ENCODE measurements at regions not wholly inside any gene's neighbourhood (a gene's known extent, or its start where the extent isn't known, plus 50 kb on each side); places are given as distances from the start of the nearest gene placed in this dataset.
"Not testable (repeated sequence)": the region's sequence is repeated elsewhere in the genome, so short reads cannot be mapped to it uniquely, and the experiment has no call there.

GRCh38 chr17:71019699-71020098 is 850.4 kb downstream of the KCNJ2 start:
- FAIRE-seq, result no peak
- no peak for DNase-seq
- H3K9me3 ChIP-seq (ENCODE audit: control insufficient read depth in 2 of 2, insufficient read depth in 1 of 2, low read depth in 1 of 2, low read length in 1 of 2), result no peaks in the 10 kb centered on the region
- H3K4me1 ChIP-seq (ENCODE audit: control insufficient read depth in 3 of 3, insufficient read depth in 2 of 3, low read depth in 1 of 3, low read length in 2 of 3), result no peaks in the 10 kb centered on the region
- WGBS, 3 donors, result 95 to 100% (median 96%) methylated on average over 1 of the region's 1 CpG
- no peak overlapping the region for H3K27ac ChIP-seq (ENCODE audit: low read depth in 1 of 3, low read length in 2 of 3)
- H3K4me3 ChIP-seq (ENCODE audit: low read depth in 1 of 3, low read length in 3 of 3), result no peak overlapping the region
- no peaks in the 10 kb centered on the region for H3K36me3 ChIP-seq (ENCODE audit: control insufficient read depth in 3 of 3, insufficient read depth in 2 of 3, low read depth in 1 of 3, low read length in 3 of 3)
- H3K27me3 ChIP-seq (ENCODE audit: control insufficient read depth in 3 of 3, insufficient read depth in 3 of 3, low read length in 3 of 3), result no peaks in the 10 kb centered on the region

GRCh38 chr17:71022758-71023157 is 853.4 kb downstream of the KCNJ2 start:
- 49 to 74% (median 55%) methylated on average over 3 of the region's 3 CpGs for WGBS, 3 donors
- no peak for DNase-seq
- Histone ChIP-seq H3K36me3 (ENCODE audit: control insufficient read depth in 3 of 3, insufficient read depth in 2 of 3, low read depth in 1 of 3, low read length in 3 of 3) (no peaks in the 10 kb centered on the region), H3K27me3 (ENCODE audit: control insufficient read depth in 3 of 3, insufficient read depth in 3 of 3, low read length in 3 of 3) (no peaks in the 10 kb centered on the region), H3K27ac (ENCODE audit: low read depth in 1 of 3, low read length in 2 of 3) (no peak overlapping the region), H3K9me3 (ENCODE audit: control insufficient read depth in 2 of 2, insufficient read depth in 1 of 2, low read depth in 1 of 2, low read length in 1 of 2) (no peaks in the 10 kb centered on the region), H3K4me3 (ENCODE audit: low read depth in 1 of 3, low read length in 3 of 3) (no peak overlapping the region), H3K4me1 (ENCODE audit: control insufficient read depth in 3 of 3, insufficient read depth in 2 of 3, low read depth in 1 of 3, low read length in 2 of 3) (no peaks in the 10 kb centered on the region)
- FAIRE-seq, result no peak

DNA sequence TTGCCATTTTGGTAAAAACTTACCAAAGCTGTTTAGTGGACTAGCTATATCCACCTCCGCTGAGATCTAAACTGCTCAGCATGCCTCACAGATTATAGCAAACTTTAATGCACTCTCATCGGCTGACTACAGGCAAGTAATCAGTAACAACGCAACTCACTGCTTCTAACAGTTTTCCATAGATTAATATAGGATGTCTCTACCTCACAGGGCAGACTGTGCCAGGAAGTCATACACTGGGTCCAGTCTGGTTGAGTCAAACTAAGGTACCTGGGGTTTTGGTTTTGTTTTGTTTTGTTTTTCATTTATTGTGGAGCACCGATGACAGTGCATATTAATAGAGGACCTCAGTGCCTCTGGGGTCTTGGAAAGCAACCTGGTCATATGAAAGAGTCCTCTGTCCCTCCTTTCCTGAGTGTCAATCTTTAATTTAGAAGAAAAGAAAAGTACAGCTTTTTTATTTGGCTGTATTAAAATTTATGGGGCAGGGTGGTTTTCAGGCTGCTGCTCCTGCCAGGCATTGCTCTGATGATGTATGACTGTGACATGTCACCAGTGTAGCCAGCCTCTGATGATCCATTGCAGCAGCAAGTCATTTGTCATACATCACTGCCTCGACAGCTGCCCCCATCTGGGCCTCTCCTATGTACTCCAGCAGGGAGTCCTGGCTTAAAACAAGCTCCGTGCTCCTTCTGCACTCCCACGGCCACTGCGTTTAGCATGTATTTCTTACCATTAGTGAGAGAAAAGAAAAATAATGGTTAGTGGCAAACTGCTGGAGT is 854.1 kb downstream of the KCNJ2 start:
- Histone ChIP-seq H3K4me3 (ENCODE audit: low read depth in 1 of 3, low read length in 3 of 3) (no peak overlapping the region), H3K36me3 (ENCODE audit: control insufficient read depth in 3 of 3, insufficient read depth in 2 of 3, low read depth in 1 of 3, low read length in 3 of 3) (no peaks in the 10 kb centered on the region), H3K27me3 (ENCODE audit: control insufficient read depth in 3 of 3, insufficient read depth in 3 of 3, low read length in 3 of 3) (no peaks in the 10 kb centered on the region), H3K4me1 (ENCODE audit: control insufficient read depth in 3 of 3, insufficient read depth in 2 of 3, low read depth in 1 of 3, low read length in 2 of 3) (no peaks in the 10 kb centered on the region), H3K27ac (ENCODE audit: low read depth in 1 of 3, low read length in 2 of 3) (no peak overlapping the region), H3K9me3 (ENCODE audit: control insufficient read depth in 2 of 2, insufficient read depth in 1 of 2, low read depth in 1 of 2, low read length in 1 of 2) (no peaks in the 10 kb centered on the region)
- 55 to 62% (median 57%) methylated on average over 8 of the region's 8 CpGs for WGBS, 3 donors
- DNase-seq (no peak), FAIRE-seq (no peak)

- H3K9me3 ChIP-seq (ENCODE audit: control insufficient read depth in 2 of 2, insufficient read depth in 1 of 2, low read depth in 1 of 2, low read length in 1 of 2), result no peaks in the 10 kb centered on the region
- WGBS, 3 donors, result 47 to 54% (median 51%) methylated on average over 3 of the region's 3 CpGs
- H3K4me3 ChIP-seq (ENCODE audit: low read depth in 1 of 3, low read length in 3 of 3), result no peak overlapping the region
- no peak overlapping the region for H3K27ac ChIP-seq (ENCODE audit: low read depth in 1 of 3, low read length in 2 of 3)
- no peaks in the 10 kb centered on the region for H3K27me3 ChIP-seq (ENCODE audit: control insufficient read depth in 3 of 3, insufficient read depth in 3 of 3, low read length in 3 of 3)
- H3K4me1 ChIP-seq (ENCODE audit: control insufficient read depth in 3 of 3, insufficient read depth in 2 of 3, low read depth in 1 of 3, low read length in 2 of 3), result no peaks in the 10 kb centered on the region
- no peaks in the 10 kb centered on the region for H3K36me3 ChIP-seq (ENCODE audit: control insufficient read depth in 3 of 3, insufficient read depth in 2 of 3, low read depth in 1 of 3, low read length in 3 of 3)
- no peak for DNase-seq
- no peak for FAIRE-seq
These were observed 854.8 kb downstream of the KCNJ2 start for GRCh38 chr17:71024172-71024571.

GRCh38 chr17:71024969-71025368 is 855.6 kb downstream of the KCNJ2 start:
- Histone ChIP-seq H3K4me1 (ENCODE audit: control insufficient read depth in 3 of 3, insufficient read depth in 2 of 3, low read depth in 1 of 3, low read length in 2 of 3) (no peaks in the 10 kb centered on the region), H3K36me3 (ENCODE audit: control insufficient read depth in 3 of 3, insufficient read depth in 2 of 3, low read depth in 1 of 3, low read length in 3 of 3) (no peaks in the 10 kb centered on the region), H3K4me3 (ENCODE audit: low read depth in 1 of 3, low read length in 3 of 3) (no peak overlapping the region), H3K9me3 (ENCODE audit: control insufficient read depth in 2 of 2, insufficient read depth in 1 of 2, low read depth in 1 of 2, low read length in 1 of 2) (no peaks in the 10 kb centered on the region), H3K27me3 (ENCODE audit: control insufficient read depth in 3 of 3, insufficient read depth in 3 of 3, low read length in 3 of 3) (no peaks in the 10 kb centered on the region), H3K27ac (ENCODE audit: low read depth in 1 of 3, low read length in 2 of 3) (no peak overlapping the region)
- FAIRE-seq (no peak), DNase-seq (no peak)
- 44 to 59% (median 56%) methylated on average over 2 of the region's 2 CpGs for WGBS, 3 donors

DNA sequence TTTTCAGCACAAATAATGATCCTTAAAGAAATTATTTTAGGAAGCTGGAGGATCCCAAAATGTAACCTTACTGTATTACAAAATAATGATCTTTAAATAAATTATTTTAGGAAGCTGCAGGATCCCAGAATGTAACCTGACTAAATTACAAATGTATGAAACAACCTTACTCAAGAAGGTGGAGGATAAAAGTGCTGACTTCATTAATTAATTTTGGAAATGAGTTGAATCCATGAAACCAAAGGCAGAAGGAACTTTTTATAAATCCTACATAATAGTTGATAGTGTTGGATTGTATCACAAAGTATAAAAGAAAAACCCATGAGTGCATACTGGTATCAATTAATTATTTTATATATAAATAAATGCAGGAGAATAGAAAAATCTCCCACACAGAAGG is 859.9 kb downstream of the KCNJ2 start:
- Histone ChIP-seq H3K27ac (ENCODE audit: low read depth in 1 of 3, low read length in 2 of 3) (no peak overlapping the region), H3K9me3 (ENCODE audit: control insufficient read depth in 2 of 2, insufficient read depth in 1 of 2, low read depth in 1 of 2, low read length in 1 of 2) (no peaks in the 10 kb centered on the region), H3K4me3 (ENCODE audit: low read depth in 1 of 3, low read length in 3 of 3) (no peak overlapping the region), H3K27me3 (ENCODE audit: control insufficient read depth in 3 of 3, insufficient read depth in 3 of 3, low read length in 3 of 3) (no peaks in the 10 kb centered on the region), H3K4me1 (ENCODE audit: control insufficient read depth in 3 of 3, insufficient read depth in 2 of 3, low read depth in 1 of 3, low read length in 2 of 3) (no peaks in the 10 kb centered on the region), H3K36me3 (ENCODE audit: control insufficient read depth in 3 of 3, insufficient read depth in 2 of 3, low read depth in 1 of 3, low read length in 3 of 3) (no peaks in the 10 kb centered on the region)
- DNase-seq (no peak), FAIRE-seq (no peak)

DNA sequence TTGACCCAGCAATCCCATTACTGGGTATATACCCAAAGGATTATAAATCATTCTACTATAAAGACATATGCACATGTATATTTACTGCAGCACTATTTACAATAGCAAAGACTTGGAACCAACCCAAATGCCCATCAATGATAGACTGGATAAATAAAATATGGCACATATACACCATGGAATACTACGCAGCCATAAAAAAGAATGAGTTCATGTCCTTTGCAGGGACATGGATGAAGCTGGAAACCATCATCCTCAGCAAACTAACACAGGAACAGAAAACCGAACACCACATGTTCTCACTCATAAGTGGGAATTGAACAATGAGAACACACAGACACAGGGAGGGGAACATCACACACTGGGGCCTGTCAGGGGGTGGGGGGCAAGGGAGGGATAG is 862.0 kb downstream of the KCNJ2 start:
- H3K4me3 ChIP-seq (ENCODE audit: low read depth in 1 of 3, low read length in 3 of 3); H3K9me3 ChIP-seq (ENCODE audit: control insufficient read depth in 2 of 2, insufficient read depth in 1 of 2, low read depth in 1 of 2, low read length in 1 of 2); H3K27ac ChIP-seq (ENCODE audit: low read depth in 1 of 3, low read length in 2 of 3); H3K4me1 ChIP-seq (ENCODE audit: control insufficient read depth in 3 of 3, insufficient read depth in 2 of 3, low read depth in 1 of 3, low read length in 2 of 3); H3K36me3 ChIP-seq (ENCODE audit: control insufficient read depth in 3 of 3, insufficient read depth in 2 of 3, low read depth in 1 of 3, low read length in 3 of 3); H3K27me3 ChIP-seq (ENCODE audit: control insufficient read depth in 3 of 3, insufficient read depth in 3 of 3, low read length in 3 of 3); DNase-seq; FAIRE-seq: not testable (repeated sequence)
- 78 to 94% (median 80%) methylated on average over 2 of the region's 2 CpGs for WGBS, 3 donors

DNA sequence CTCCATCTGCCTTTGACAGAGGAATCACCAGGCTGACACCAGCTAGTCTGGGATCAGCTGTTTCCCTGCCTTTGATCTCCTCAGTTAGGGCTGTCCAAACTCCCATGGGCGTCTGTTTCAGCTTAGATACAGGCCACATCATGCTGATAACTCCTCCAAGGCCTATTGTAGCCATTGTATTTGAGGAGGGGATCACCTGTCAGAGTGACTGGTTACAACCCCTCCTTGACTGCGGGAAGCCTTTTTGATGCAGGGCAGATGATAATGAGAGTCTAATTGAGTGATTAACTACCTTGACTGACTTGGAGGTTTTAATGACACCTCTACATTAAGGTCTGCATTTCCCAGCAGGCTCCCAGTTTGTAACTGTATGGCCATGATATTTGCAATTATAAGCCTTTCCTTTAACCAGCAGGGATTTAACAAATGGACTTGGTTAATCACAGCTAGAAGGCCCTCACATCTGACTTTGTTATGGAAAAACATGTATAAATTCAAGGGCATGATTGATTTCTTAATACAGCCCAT is 863.5 kb downstream of the KCNJ2 start:
- 41 to 43% (median 42%) methylated on average over 2 of the region's 2 CpGs for WGBS, 3 donors
- FAIRE-seq, result no peak
- H3K4me3 ChIP-seq (ENCODE audit: low read depth in 1 of 3, low read length in 3 of 3), result no peak overlapping the region

DNA sequence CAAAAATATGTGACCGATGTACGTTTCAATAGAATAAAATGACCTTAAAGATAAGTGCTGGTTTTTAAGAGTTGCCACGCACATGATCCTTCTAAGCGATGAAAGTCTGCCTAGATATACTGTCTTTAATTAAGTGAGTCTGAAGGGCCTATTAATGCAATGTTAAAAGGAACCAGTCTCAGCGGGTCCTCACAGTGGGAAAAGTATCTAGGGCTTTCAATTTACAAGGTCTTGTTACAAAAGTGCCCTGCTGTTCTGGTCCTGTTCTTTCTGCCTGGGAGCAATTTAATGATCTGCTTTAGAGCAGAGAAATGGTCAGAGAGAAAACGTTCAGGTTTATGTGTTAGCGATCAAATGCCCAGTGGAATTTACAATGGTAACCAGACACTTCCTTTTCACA is 864.0 kb downstream of the KCNJ2 start:
- H3K4me1 ChIP-seq (ENCODE audit: control insufficient read depth in 3 of 3, insufficient read depth in 2 of 3, low read depth in 1 of 3, low read length in 2 of 3), result no peaks in the 10 kb centered on the region
- FAIRE-seq (no peak), DNase-seq (no peak)
- no peaks in the 10 kb centered on the region for H3K27me3 ChIP-seq (ENCODE audit: control insufficient read depth in 3 of 3, insufficient read depth in 3 of 3, low read length in 3 of 3)
- no peaks in the 10 kb centered on the region for H3K9me3 ChIP-seq (ENCODE audit: control insufficient read depth in 2 of 2, insufficient read depth in 1 of 2, low read depth in 1 of 2, low read length in 1 of 2)
- no peaks in the 10 kb centered on the region for H3K36me3 ChIP-seq (ENCODE audit: control insufficient read depth in 3 of 3, insufficient read depth in 2 of 3, low read depth in 1 of 3, low read length in 3 of 3)
- no peak overlapping the region for H3K4me3 ChIP-seq (ENCODE audit: low read depth in 1 of 3, low read length in 3 of 3)
- no peak overlapping the region for H3K27ac ChIP-seq (ENCODE audit: low read depth in 1 of 3, low read length in 2 of 3)
- 55 to 69% (median 67%) methylated on average over 7 of the region's 7 CpGs for WGBS, 3 donors

More for the DNA sequence above, 863.5 kb downstream of the KCNJ2 start:
- Histone ChIP-seq H3K9me3 (ENCODE audit: control insufficient read depth in 2 of 2, insufficient read depth in 1 of 2, low read depth in 1 of 2, low read length in 1 of 2) (no peaks in the 10 kb centered on the region), H3K27me3 (ENCODE audit: control insufficient read depth in 3 of 3, insufficient read depth in 3 of 3, low read length in 3 of 3) (no peaks in the 10 kb centered on the region), H3K4me1 (ENCODE audit: control insufficient read depth in 3 of 3, insufficient read depth in 2 of 3, low read depth in 1 of 3, low read length in 2 of 3) (no peaks in the 10 kb centered on the region), H3K36me3 (ENCODE audit: control insufficient read depth in 3 of 3, insufficient read depth in 2 of 3, low read depth in 1 of 3, low read length in 3 of 3) (no peaks in the 10 kb centered on the region), H3K27ac (ENCODE audit: low read depth in 1 of 3, low read length in 2 of 3) (no peak overlapping the region)
- DNase-seq, result no peak
